ENCODE measurements at regions not wholly inside any gene's neighbourhood (a gene's known extent, or its start where the extent isn't known, plus 50 kb on each side); places are given as distances from the start of the nearest gene placed in this dataset.

- no peaks in the 10 kb centered on the region for H3K27me3 ChIP-seq (ENCODE audit: insufficient read depth)
- Mint-ChIP-seq H3K36me3 (ENCODE audit: low read depth) (no peaks in the 10 kb centered on the region), H3K27me3 (ENCODE audit: insufficient read depth, low read depth, poor library complexity) (peaks cover 2% of the 10 kb centered on the region), H3K4me1 (no peaks in the 10 kb centered on the region; the same call in 2 of the 3 replicates), H3K4me3 (no peak overlapping the region), H3K27ac (no peak overlapping the region), H3K9me3 (no peaks in the 10 kb centered on the region)
- no peaks in the 10 kb centered on the region for H3F3A ChIP-seq (replicated peaks; ENCODE audit: low read depth)
- H3K9me2 ChIP-seq (ENCODE audit: insufficient read depth) = no peaks in the 10 kb centered on the region
- no peak for ATAC-seq
- no peaks in the 10 kb centered on the region for H3K79me2 ChIP-seq (replicated peaks; ENCODE audit: insufficient read depth)
- H3K4me2 ChIP-seq = no peak overlapping the region
- no peak overlapping the region for H3K27ac ChIP-seq (ENCODE audit: low read depth)
- TF ChIP-seq EZH2 (IDR thresholded peaks at IDR 0.05; ENCODE audit: low read depth, unreplicated experiment) = no peak
- no peak for TF ChIP-seq STAT1 (IDR thresholded peaks at IDR 0.05; ENCODE audit: unreplicated experiment)
- no peak for TF ChIP-seq NANOG (IDR thresholded peaks at IDR 0.05; ENCODE audit: borderline replicate concordance)
- no peak for TF ChIP-seq POLR2AphosphoS5 (IDR thresholded peaks at IDR 0.05; ENCODE audit: low read depth)
- TF ChIP-seq, protein P1, sequence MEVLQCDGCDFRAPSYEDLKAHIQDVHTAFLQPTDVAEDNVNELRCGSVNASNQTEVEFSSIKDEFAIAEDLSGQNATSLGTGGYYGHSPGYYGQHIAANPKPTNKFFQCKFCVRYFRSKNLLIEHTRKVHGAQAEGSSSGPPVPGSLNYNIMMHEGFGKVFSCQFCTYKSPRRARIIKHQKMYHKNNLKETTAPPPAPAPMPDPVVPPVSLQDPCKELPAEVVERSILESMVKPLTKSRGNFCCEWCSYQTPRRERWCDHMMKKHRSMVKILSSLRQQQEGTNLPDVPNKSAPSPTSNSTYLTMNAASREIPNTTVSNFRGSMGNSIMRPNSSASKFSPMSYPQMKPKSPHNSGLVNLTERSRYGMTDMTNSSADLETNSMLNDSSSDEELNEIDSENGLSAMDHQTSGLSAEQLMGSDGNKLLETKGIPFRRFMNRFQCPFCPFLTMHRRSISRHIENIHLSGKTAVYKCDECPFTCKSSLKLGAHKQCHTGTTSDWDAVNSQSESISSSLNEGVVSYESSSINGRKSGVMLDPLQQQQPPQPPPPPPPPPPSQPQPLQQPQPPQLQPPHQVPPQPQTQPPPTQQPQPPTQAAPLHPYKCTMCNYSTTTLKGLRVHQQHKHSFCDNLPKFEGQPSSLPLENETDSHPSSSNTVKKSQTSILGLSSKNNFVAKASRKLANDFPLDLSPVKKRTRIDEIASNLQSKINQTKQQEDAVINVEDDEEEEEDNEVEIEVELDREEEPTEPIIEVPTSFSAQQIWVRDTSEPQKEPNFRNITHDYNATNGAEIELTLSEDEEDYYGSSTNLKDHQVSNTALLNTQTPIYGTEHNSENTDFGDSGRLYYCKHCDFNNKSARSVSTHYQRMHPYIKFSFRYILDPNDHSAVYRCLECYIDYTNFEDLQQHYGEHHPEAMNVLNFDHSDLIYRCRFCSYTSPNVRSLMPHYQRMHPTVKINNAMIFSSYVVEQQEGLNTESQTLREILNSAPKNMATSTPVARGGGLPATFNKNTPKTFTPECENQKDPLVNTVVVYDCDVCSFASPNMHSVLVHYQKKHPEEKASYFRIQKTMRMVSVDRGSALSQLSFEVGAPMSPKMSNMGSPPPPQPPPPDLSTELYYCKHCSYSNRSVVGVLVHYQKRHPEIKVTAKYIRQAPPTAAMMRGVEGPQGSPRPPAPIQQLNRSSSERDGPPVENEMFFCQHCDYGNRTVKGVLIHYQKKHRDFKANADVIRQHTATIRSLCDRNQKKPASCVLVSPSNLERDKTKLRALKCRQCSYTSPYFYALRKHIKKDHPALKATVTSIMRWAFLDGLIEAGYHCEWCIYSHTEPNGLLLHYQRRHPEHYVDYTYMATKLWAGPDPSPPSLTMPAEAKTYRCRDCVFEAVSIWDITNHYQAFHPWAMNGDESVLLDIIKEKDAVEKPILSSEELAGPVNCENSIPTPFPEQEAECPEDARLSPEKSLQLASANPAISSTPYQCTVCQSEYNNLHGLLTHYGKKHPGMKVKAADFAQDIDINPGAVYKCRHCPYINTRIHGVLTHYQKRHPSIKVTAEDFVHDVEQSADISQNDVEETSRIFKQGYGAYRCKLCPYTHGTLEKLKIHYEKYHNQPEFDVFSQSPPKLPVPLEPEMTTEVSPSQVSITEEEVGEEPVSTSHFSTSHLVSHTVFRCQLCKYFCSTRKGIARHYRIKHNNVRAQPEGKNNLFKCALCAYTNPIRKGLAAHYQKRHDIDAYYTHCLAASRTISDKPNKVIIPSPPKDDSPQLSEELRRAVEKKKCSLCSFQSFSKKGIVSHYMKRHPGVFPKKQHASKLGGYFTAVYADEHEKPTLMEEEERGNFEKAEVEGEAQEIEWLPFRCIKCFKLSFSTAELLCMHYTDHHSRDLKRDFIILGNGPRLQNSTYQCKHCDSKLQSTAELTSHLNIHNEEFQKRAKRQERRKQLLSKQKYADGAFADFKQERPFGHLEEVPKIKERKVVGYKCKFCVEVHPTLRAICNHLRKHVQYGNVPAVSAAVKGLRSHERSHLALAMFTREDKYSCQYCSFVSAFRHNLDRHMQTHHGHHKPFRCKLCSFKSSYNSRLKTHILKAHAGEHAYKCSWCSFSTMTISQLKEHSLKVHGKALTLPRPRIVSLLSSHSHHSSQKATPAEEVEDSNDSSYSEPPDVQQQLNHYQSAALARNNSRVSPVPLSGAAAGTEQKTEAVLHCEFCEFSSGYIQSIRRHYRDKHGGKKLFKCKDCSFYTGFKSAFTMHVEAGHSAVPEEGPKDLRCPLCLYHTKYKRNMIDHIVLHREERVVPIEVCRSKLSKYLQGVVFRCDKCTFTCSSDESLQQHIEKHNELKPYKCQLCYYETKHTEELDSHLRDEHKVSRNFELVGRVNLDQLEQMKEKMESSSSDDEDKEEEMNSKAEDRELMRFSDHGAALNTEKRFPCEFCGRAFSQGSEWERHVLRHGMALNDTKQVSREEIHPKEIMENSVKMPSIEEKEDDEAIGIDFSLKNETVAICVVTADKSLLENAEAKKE (CRISPR knock-in tag; IDR thresholded peaks at IDR 0.05) = no peak
- TF ChIP-seq JUNB (IDR thresholded peaks at IDR 0.05; ENCODE audit: unreplicated experiment) = no peak
- TF ChIP-seq REST (IDR thresholded peaks at IDR 0.05; ENCODE audit: unreplicated experiment) = no peak
- no peak for TF ChIP-seq CREB1 (CRISPR knock-in tag; IDR thresholded peaks at IDR 0.05; ENCODE audit: low read depth)
- TF ChIP-seq ZNF114 (CRISPR knock-in tag; IDR thresholded peaks at IDR 0.05) = no peak
- TF ChIP-seq ZNF331 (CRISPR knock-in tag; IDR thresholded peaks at IDR 0.05; ENCODE audit: low read depth) = no peak
- TF ChIP-seq EZH2phosphoT487 (IDR thresholded peaks at IDR 0.05; ENCODE audit: unreplicated experiment) = no peak
- TF ChIP-seq ETS1 (IDR thresholded peaks at IDR 0.05) = no peak
- TF ChIP-seq CTCF (conservative IDR thresholded peaks at IDR 0.05; ENCODE audit: low read depth in 2 of 2) = no peak
- H3K4me1 ChIP-seq (ENCODE audit: insufficient read depth) = no peaks in the 10 kb centered on the region
- H4K20me1 ChIP-seq (replicated peaks; ENCODE audit: insufficient read depth) = no peaks in the 10 kb centered on the region
- no peak overlapping the region for H3K4me3 ChIP-seq
- no peaks in the 10 kb centered on the region for H3K36me3 ChIP-seq (ENCODE audit: insufficient read depth)
- H2AFZ ChIP-seq = no peak overlapping the region
- no peak for DNase-seq (ENCODE audit: low spot score)
Observed at GRCh38 chr3:59680919-59681318, 631.1 kb upstream of the CFAP20DC start.
